ENCODE measurements at regions not wholly inside any gene's neighbourhood (a gene's known extent, or its start where the extent isn't known, plus 50 kb on each side); places are given as distances from the start of the nearest gene placed in this dataset.

DNA sequence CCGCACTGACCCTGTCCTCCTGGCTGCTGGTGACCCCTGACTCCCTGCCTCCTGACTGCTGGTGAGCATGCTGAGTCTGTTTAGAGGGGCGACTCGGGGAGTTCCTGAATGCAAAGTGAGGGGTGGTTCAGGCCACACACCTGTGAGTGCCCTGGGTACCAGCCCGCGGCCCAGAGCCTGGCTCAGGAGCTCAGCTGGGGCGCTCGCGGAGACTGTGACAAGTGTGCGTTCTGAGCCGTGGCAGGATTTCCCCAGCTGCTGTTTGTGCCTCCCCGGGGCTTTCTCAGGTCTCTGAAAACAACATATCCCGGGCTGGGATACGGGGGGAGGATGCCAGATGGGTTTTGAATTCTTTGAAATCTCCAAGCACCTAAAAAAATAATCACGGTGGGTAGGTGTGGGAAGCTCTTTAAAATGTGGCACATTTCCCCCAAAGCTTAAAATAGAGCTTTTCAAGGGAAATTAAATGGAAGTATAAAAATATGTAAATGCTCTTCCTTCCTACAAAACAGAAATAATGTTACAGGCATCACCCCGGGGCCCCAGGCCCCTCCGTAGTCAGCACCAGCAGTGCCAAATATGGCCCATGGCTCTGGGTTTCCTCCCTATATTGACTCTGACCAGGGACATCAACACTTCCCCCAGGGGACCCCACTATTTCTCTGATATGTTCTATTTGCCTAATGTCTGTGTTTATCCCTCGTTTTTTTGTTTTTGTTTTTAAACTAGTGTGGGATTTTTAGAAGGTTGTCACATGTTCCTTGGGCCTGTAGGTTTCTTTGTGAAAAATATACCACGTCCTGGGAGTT is 49.9 kb upstream of the TAGAP start:
- in situ Hi-C loops (cut with HindIII; ENCODE audit: low pct_unique_long_range_greater_than_20kb, low sequenced_read_pairs) (no loop called here), intact Hi-C loops (cut with micrococcal nuclease; ENCODE audit: unreplicated experiment) (no loop called here)
- Histone ChIP-seq H3K4me1 (ENCODE audit: control insufficient read depth, insufficient read depth, low read length) (no peaks in the 10 kb centered on the region), H3K4me3 (ENCODE audit: low read depth in 2 of 2, low read length in 2 of 2) (no peak overlapping the region), H3K9me3 (ENCODE audit: control insufficient read depth, insufficient read depth, low read depth, low read length) (no peaks in the 10 kb centered on the region), H3K27ac (ENCODE audit: low read length) (no peak overlapping the region), H3K27me3 (ENCODE audit: control insufficient read depth, insufficient read depth, low read length) (peaks cover 4% of the 10 kb centered on the region; the same call in 1 of the 2 replicates), H3K36me3 (ENCODE audit: control insufficient read depth, insufficient read depth, low read length) (no peaks in the 10 kb centered on the region)
- no TSS peak for BruUV-seq (replicated peaks)
- TF ChIP-seq TCF7L2 (IDR thresholded peaks at IDR 0.05; ENCODE audit: low read depth, low read length) (no peak), SIN3A (IDR thresholded peaks at IDR 0.05; ENCODE audit: borderline replicate concordance, insufficient read depth, low read depth, low read length) (no peak)
- TF ChIP-seq, protein P1, sequence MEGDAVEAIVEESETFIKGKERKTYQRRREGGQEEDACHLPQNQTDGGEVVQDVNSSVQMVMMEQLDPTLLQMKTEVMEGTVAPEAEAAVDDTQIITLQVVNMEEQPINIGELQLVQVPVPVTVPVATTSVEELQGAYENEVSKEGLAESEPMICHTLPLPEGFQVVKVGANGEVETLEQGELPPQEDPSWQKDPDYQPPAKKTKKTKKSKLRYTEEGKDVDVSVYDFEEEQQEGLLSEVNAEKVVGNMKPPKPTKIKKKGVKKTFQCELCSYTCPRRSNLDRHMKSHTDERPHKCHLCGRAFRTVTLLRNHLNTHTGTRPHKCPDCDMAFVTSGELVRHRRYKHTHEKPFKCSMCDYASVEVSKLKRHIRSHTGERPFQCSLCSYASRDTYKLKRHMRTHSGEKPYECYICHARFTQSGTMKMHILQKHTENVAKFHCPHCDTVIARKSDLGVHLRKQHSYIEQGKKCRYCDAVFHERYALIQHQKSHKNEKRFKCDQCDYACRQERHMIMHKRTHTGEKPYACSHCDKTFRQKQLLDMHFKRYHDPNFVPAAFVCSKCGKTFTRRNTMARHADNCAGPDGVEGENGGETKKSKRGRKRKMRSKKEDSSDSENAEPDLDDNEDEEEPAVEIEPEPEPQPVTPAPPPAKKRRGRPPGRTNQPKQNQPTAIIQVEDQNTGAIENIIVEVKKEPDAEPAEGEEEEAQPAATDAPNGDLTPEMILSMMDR (IDR thresholded peaks at IDR 0.05) = no peak
- ChIA-PET CTCF (no interaction called here), POLR2A (no interaction called here)
- no peak for DNase-seq (ENCODE audit: low read depth, low spot score)
- ATAC-seq = no peak
